Astrocyte of the cerebellum (primary cell): ENCODE measurements at regions not wholly inside any gene's neighbourhood (a gene's known extent, or its start where the extent isn't known, plus 50 kb on each side); places are given as distances from the start of the nearest gene placed in this dataset.

ENCODE experiments used
- DNase-seq: peaks from one replicate; pipeline ENCODE4 v3.0.0-alpha.2; 2011; ENCODE audit warnings: low read depth
- H3K4me3 ChIP-seq: 2 replicates; pipeline ENCODE4 v1.5.1; 2011; ENCODE audit warnings: mild to moderate bottlenecking, low read depth, low read length, moderate library complexity
- CTCF ChIP-seq: IDR thresholded peaks from 2 replicates; pipeline ENCODE4 v1.5.1; 2012; ENCODE audit warnings: low read length, low read depth, moderate library complexity, mild to moderate bottlenecking; ENCODE audit errors: missing control alignments
- in situ Hi-C: cut with HindIII; loops from 2 replicates; pipeline ENCODE4 v1.10.0; 2017; ENCODE audit warnings: low sequenced_read_pairs

GRCh38 chr17:69640073-69640472, 225.6 kb downstream of the MAP2K6 start:
- no peak for DNase-seq
- H3K4me3 ChIP-seq = no peak overlapping the region
- in situ Hi-C loops = no loop called here
- TF ChIP-seq CTCF = no peak

- TF ChIP-seq CTCF = no peak
- DNase-seq = no peak
- in situ Hi-C loops = no loop called here
- no peak overlapping the region for H3K4me3 ChIP-seq
These were observed 229.2 kb downstream of the MAP2K6 start for GRCh38 chr17:69643686-69644085.

GRCh38 chr17:69646729-69647128, 232.2 kb downstream of the MAP2K6 start:
- no peak for DNase-seq
- no peak overlapping the region for H3K4me3 ChIP-seq
- in situ Hi-C loops = no loop called here
- no peak for TF ChIP-seq CTCF

GRCh38 chr17:69650881-69651280, 236.4 kb downstream of the MAP2K6 start:
- H3K4me3 ChIP-seq = no peak overlapping the region
- DNase-seq = no peak
- no peak for TF ChIP-seq CTCF
- in situ Hi-C loops = no loop called here

- peak; percentile 47 for DNase-seq
- TF ChIP-seq CTCF = no peak
- in situ Hi-C loops = no loop called here
- H3K4me3 ChIP-seq = no peak overlapping the region
These were observed 237.4 kb downstream of the MAP2K6 start for GRCh38 chr17:69651921-69652320.

- in situ Hi-C loops = no loop called here
- no peak for TF ChIP-seq CTCF
- DNase-seq = peak; percentile 79
- H3K4me3 ChIP-seq = no peak overlapping the region
These were observed 240.7 kb downstream of the MAP2K6 start for GRCh38 chr17:69654981-69655855.
